A673 (cell line): ENCODE measurements at regions not wholly inside any gene's neighbourhood (a gene's known extent, or its start where the extent isn't known, plus 50 kb on each side); places are given as distances from the start of the nearest gene placed in this dataset.

Experiments used
- BruUV-seq: library from RNA; stranded (reverse); fragments of 400-500 nt; replicated peaks from 2 replicates; lab custom pipeline; 2021; lab: Mats Ljungman, UMichigan
- CTCF ChIA-PET: fragments of 300-600 bp; sonication (Branson Sonifier 250); formaldehyde crosslinking; loops from one replicate; lab custom pipeline; 2022; ENCODE audit warnings: antibody characterized with exemption; lab: Charles Lee
- POLR2A ChIA-PET: fragments of 300-600 bp; sonication (Branson Sonifier 250); formaldehyde crosslinking; loops from one replicate; lab custom pipeline; 2022; ENCODE audit warnings: antibody characterized with exemption; ENCODE audit not compliant: low non-redundant PET; lab: Charles Lee
- DNase-seq: peaks from one replicate; pipeline ENCODE4 v3.0.0-alpha.2; 2015; ENCODE audit warnings: low spot score
- H3K27ac ChIP-seq: fragments of 200-600 bp; sonication (generic); 2 replicates; pipeline ENCODE4 v1.5.1; 2016; ENCODE audit warnings: mixed run types, low read depth, mild to moderate bottlenecking, mixed read lengths, antibody characterized with exemption, low read length; ENCODE audit not compliant: poor library complexity, severe bottlenecking
- H3K27me3 ChIP-seq: fragments of 200-600 bp; sonication (generic); replicated peaks from 2 replicates; pipeline ENCODE4 v1.6.1; 2017; ENCODE audit warnings: mixed run types, low read depth, mild to moderate bottlenecking, mixed read lengths, antibody characterized with exemption, low read length; ENCODE audit not compliant: insufficient read depth, poor library complexity
- H3K36me3 ChIP-seq: fragments of 200-600 bp; sonication (generic); 2 replicates; pipeline ENCODE4 v1.6.1; 2016; ENCODE audit warnings: mixed run types, mild to moderate bottlenecking, mixed read lengths, antibody characterized with exemption, low read length; ENCODE audit not compliant: insufficient read depth, poor library complexity, severe bottlenecking
- H3K4me1 ChIP-seq: fragments of 200-600 bp; sonication (generic); 2 replicates; pipeline ENCODE4 v1.6.1; 2017; ENCODE audit warnings: mixed run types, mild to moderate bottlenecking, mixed read lengths, antibody characterized with exemption, low read length; ENCODE audit not compliant: insufficient read depth, poor library complexity, severe bottlenecking
- H3K4me3 ChIP-seq: fragments of 200-600 bp; sonication (generic); 2 replicates; pipeline ENCODE4 v1.5.1; 2016; ENCODE audit warnings: low read depth, mixed run types, mild to moderate bottlenecking, mixed read lengths, low read length; ENCODE audit not compliant: poor library complexity, severe bottlenecking
- H3K9me3 ChIP-seq: fragments of 200-600 bp; sonication (generic); 2 replicates; pipeline ENCODE4 v1.6.1; 2016; ENCODE audit warnings: mixed run types, low read depth, mild to moderate bottlenecking, mixed read lengths, antibody characterized with exemption, low read length; ENCODE audit not compliant: poor library complexity, severe bottlenecking
- EZH2 ChIP-seq: fragments of 200-600 bp; sonication (generic); IDR thresholded peaks from 2 replicates; pipeline ENCODE4 v1.6.1; 2017; ENCODE audit warnings: borderline replicate concordance, low read depth, mild to moderate bottlenecking, mixed read lengths, antibody characterized with exemption, low read length; ENCODE audit not compliant: poor library complexity, severe bottlenecking
- intact Hi-C: fragments of 100-400 bp; cut with micrococcal nuclease; formaldehyde crosslinking; loops from one replicate; pipeline ENCODE4 v1.10.0; 2022; ENCODE audit not compliant: unreplicated experiment
- TF ChIP-seq, protein P1 (sequence below): fragments of 300-800, 200-600 bp; sonication (generic); conservative IDR thresholded peaks from 2 replicates; pipeline ENCODE4 v1.5.1; 2017; ENCODE audit warnings: low read depth, mild to moderate bottlenecking, antibody characterized with exemption, low read length, moderate library complexity, mixed read lengths

DNA sequence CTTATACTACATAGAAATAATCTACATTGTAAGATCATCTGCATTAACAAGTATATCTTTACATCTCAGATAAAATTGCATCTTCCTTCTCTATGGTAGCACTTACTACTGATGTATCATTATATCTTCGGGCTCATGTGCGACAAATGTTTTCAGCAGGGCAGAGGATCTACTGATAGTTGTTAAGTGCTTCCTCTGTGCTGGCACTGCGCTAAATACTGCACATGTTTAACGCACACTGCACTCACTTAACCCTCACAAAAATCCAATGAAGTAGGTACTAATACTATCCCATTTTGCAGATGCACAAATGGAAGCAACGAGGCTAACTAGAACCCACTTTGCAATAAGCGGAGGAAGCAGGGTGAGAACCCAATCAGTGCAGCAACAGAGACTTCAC is 75.6 kb upstream of the USP25 start:
- Histone ChIP-seq H3K36me3 (no peaks in the 10 kb centered on the region), H3K27me3 (no peaks in the 10 kb centered on the region), H3K4me1 (no peaks in the 10 kb centered on the region), H3K27ac (no peak overlapping the region), H3K9me3 (no peaks in the 10 kb centered on the region), H3K4me3 (no peak overlapping the region)
- no TSS peak for BruUV-seq
- ChIA-PET POLR2A (no interaction called here), CTCF (no interaction called here)
- intact Hi-C loops = no loop called here
- TF ChIP-seq EZH2 = no peak
- TF ChIP-seq, protein P1, sequence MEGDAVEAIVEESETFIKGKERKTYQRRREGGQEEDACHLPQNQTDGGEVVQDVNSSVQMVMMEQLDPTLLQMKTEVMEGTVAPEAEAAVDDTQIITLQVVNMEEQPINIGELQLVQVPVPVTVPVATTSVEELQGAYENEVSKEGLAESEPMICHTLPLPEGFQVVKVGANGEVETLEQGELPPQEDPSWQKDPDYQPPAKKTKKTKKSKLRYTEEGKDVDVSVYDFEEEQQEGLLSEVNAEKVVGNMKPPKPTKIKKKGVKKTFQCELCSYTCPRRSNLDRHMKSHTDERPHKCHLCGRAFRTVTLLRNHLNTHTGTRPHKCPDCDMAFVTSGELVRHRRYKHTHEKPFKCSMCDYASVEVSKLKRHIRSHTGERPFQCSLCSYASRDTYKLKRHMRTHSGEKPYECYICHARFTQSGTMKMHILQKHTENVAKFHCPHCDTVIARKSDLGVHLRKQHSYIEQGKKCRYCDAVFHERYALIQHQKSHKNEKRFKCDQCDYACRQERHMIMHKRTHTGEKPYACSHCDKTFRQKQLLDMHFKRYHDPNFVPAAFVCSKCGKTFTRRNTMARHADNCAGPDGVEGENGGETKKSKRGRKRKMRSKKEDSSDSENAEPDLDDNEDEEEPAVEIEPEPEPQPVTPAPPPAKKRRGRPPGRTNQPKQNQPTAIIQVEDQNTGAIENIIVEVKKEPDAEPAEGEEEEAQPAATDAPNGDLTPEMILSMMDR = no peak
- DNase-seq = no peak

DNA sequence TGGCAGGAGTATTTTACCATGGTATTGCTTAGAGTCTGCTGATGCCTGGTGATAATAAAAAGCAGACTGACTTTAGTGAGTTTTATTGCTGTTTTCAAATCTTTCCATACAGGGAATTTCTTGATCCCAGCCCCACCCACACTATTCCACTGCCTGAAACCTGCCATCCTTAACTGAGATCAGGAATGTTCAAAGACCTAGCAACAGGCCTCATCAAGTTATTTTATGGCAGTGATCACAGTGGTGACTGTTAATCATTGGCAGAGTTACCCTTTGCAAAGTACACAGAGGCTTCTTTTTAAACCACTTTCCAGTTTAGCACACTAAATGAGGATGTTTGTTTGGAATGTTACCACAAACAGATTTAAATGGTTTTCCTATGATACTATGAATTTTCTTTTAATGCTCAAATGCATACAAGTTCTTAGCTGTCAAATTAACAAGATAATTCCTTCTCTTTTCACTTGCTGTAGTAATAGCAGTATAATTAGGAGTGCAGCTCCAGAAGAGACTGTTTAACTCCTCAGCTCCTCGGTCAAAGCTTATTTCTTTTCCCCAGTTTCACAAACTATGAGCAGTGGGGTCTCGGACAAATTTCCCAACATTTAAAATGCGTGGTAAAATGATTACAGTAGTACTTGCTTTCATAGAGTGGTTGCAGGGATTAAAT is 69.9 kb upstream of the USP25 start:
- no TSS peak for BruUV-seq
- Histone ChIP-seq H3K27me3 (no peaks in the 10 kb centered on the region), H3K4me1 (no peaks in the 10 kb centered on the region), H3K4me3 (no peak overlapping the region), H3K27ac (no peak overlapping the region), H3K9me3 (no peaks in the 10 kb centered on the region), H3K36me3 (no peaks in the 10 kb centered on the region)
- TF ChIP-seq EZH2 = no peak
- TF ChIP-seq, protein P1 = no peak
- ChIA-PET CTCF (no interaction called here), POLR2A (no interaction called here)
- DNase-seq = no peak
- intact Hi-C loops = no loop called here

DNA sequence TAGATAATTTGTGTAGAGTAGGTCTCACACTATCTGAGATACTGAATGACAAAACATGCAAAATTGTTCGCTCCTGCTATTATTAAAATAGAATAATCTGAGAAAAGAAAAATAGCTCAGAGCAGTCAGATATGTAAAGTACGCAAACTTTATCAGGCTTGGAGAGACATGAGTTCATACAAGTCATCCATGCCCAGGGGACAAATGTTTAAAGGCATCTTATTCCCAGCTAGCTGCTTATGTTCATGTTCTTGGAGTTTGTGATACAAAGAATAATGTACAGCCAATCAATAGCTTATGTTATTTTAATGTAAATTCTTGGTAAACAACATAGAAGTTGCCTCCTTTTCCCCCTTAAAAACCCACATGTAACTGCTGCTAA is 69.4 kb upstream of the USP25 start:
- no peaks in the 10 kb centered on the region for H3K36me3 ChIP-seq
- H3K9me3 ChIP-seq = no peaks in the 10 kb centered on the region

More for the DNA sequence above, 69.4 kb upstream of the USP25 start:
- Histone ChIP-seq H3K27ac (no peak overlapping the region), H3K4me1 (no peaks in the 10 kb centered on the region), H3K4me3 (no peak overlapping the region), H3K27me3 (no peaks in the 10 kb centered on the region)
- DNase-seq = no peak
- BruUV-seq = no TSS peak
- intact Hi-C loops = no loop called here
- ChIA-PET POLR2A (no interaction called here), CTCF (no interaction called here)
- TF ChIP-seq, protein P1 = no peak
- no peak for TF ChIP-seq EZH2
